GM13977 (cell line): ENCODE measurements at regions not wholly inside any gene's neighbourhood (a gene's known extent, or its start where the extent isn't known, plus 50 kb on each side); places are given as distances from the start of the nearest gene placed in this dataset.

Experiments
- DNase-seq: peaks from one replicate; pipeline ENCODE4 v3.0.0; 2012; ENCODE audit warnings: low spot score
- in situ Hi-C: fragments of 300-500 bp; cut with MboI; formaldehyde crosslinking; loops from one replicate; pipeline ENCODE4 v1.12.0; 2022; ENCODE audit warnings: low sequenced_read_pairs, low pct_unique_long_range_greater_than_20kb, mixed read lengths, inconsistent platforms; ENCODE audit not compliant: unreplicated experiment
- TF ChIP-seq, protein P1 (sequence below): IDR thresholded peaks from 2 replicates; pipeline ENCODE4 v1.5.1; 2012; ENCODE audit warnings: mild to moderate bottlenecking, control low read depth; ENCODE audit not compliant: insufficient read depth; ENCODE audit errors: extremely low read depth, missing control alignments

DNA sequence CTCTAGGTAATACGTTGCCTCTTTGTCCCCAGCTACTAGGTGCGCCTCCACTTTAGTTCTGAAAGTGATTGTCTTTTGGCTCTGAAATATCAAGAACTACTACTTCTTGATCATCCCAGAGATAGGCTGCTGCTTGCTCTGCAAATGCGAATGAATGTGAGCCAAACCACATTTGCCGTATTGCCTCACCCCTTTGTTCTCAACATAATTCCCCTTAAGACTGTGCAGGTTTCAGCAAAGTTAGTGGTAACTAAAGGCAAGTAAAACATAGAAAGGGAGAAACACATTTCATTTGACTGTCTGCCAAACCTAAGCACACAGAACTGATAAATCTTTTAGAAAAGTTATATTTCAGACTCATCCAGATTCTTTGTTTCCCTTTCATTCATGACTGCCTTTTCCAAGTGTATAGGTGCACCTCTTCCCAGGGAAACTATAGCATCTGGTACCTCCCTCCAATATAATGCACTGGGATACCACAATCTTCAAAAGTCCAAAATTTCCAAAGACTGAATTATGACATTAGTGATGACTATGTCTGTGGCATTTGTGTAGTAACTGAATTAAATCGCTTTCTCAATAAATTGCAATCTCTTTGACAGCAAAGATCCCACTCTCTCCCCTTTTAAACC, 720.6 kb upstream of the CBLB start:
- DNase-seq: no peak
- TF ChIP-seq, protein P1, sequence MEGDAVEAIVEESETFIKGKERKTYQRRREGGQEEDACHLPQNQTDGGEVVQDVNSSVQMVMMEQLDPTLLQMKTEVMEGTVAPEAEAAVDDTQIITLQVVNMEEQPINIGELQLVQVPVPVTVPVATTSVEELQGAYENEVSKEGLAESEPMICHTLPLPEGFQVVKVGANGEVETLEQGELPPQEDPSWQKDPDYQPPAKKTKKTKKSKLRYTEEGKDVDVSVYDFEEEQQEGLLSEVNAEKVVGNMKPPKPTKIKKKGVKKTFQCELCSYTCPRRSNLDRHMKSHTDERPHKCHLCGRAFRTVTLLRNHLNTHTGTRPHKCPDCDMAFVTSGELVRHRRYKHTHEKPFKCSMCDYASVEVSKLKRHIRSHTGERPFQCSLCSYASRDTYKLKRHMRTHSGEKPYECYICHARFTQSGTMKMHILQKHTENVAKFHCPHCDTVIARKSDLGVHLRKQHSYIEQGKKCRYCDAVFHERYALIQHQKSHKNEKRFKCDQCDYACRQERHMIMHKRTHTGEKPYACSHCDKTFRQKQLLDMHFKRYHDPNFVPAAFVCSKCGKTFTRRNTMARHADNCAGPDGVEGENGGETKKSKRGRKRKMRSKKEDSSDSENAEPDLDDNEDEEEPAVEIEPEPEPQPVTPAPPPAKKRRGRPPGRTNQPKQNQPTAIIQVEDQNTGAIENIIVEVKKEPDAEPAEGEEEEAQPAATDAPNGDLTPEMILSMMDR: no peak
- in situ Hi-C loops: no loop called here

DNA sequence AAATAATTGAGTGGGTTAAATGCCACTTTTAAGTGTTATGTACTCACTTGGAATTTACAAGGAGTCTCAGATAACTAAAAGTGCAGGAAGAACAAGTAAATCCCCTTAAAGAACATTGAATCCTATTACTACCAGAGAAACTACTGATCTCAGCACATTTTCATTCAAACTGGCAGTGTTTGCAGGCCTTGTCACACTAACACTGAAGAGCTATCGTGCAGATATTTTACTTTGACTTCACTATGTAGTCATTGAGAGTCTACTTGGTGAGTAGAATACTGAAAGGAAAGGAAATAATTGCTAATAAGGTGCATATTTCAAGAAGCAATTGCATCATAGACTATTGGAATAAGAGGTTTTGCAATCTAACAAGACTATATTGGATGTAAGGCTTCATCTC, 721.4 kb upstream of the CBLB start:
- TF ChIP-seq, protein P1: no peak
- no peak for DNase-seq
- in situ Hi-C loops: no loop called here

DNA sequence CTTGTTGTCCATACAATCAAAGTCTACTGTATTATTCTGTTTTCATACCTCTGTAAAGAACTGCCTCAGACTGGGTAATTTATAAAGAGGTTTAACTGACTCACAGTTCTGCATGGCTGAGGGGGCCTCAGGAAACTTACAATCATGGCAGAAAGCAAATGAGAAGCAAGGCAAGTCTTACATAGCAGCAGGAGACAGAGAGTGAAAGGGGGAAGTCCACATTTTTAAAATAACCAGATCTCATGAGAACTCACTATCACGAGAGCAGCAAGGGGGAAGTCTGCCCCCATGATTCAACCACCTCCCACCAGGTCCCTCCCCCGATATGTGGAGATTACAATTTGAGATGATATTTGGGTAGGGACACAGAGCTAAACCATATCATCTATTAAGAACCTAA, 724.6 kb upstream of the CBLB start:
- DNase-seq: no peak
- in situ Hi-C loops: no loop called here

DNA sequence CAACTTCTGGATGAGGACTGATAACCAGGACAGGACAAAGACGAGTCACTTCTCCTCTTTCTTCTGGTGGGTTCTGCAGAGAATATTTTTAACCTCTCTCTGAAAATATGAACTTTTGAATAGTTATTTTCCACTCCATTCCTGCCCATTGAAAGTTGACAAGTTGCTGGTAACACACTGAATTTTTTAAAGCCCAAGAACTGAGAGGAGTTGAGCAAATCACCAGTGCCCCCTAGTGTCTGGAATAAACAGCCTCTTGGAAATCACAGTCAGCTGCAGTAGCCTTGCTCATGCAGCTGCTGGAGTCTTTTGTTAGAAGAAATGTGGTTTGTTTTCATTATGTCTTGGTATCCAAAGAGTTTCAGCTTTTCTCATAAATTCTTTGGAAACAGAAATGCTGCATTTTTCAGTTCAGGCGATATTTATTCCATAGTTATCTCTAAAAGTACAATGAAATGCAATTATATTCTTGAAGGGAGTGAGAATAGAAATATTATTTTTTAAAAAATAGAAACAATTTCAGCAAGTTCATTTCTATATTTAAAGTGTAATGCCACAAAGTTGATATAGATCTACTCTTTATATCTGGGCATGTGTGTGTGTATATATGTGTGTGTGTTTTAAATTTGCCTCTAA, 741.0 kb upstream of the CBLB start:
- in situ Hi-C loops: loop anchor here (25.0 kb wide), 3 partner anchors 747 to 1072 kb away; partner anchors contain the start of gene CBLB
- peak; percentile 31 for DNase-seq
- TF ChIP-seq, protein P1: peak; percentile 80

More for the DNA sequence above, 724.6 kb upstream of the CBLB start:
- TF ChIP-seq, protein P1: no peak

DNA sequence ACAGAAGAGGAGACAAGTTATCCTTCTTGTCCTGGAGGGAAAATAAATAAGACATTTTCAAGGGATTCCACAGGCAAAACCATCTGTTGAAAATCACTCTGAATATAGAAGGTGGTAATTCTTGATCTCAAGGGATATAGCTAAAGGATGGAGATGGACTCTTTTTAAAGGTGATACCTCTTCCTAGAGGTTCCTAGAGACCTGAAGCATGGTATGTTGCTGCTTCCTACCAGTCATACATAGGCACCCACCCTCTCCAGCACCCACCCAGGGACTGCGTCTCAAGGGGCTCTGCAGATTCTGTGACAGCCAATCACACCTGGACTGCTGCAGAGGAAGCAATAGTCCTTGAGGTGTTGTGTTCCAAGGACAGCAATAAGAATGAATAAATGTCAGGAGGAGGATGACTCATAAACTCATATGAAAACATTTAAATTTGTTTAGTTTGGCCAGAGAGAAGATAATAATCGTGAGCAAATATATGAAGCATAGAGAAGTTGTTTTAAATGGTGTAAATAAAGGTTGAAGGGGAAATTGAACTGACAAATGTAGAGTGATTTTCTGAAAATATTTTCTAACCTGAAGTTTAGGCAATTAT, 741.6 kb upstream of the CBLB start:
- TF ChIP-seq, protein P1: no peak
- in situ Hi-C loops: loop anchor here (25.0 kb wide), 3 partner anchors 748 to 1073 kb away; partner anchors contain the start of gene CBLB
- no peak for DNase-seq

DNA sequence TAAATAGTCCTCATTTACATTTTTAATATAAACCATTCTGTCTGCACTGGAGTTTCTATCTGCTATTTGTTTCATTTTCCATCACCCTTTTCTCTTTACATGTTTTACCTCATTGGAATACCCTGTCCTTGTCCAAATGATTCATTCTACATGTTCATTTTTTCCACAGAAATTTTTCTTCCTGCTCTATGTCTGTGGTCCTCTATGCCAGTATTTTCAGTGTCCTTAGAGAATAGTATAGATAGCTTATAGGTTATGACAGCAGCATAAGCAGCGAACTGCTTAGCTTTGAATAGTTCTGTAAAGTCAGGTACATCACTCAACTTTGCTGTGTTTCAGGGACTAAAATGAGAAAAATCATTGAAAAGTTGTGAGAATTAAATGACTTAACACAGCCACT, 742.3 kb upstream of the CBLB start:
- in situ Hi-C loops: loop anchor here (25.0 kb wide), 3 partner anchors 749 to 1074 kb away; partner anchors contain the start of gene CBLB
- TF ChIP-seq, protein P1: no peak
- no peak for DNase-seq
